Adrenal gland (tissue), 5 donors: ENCODE measurements at regions not wholly inside any gene's neighbourhood (a gene's known extent, or its start where the extent isn't known, plus 50 kb on each side); places are given as distances from the start of the nearest gene placed in this dataset.

Source experiments
- POLR2A ChIP-seq, 2 donors: fragments of 450-650 bp; IDR thresholded peaks; one replicate each; pipeline ENCODE4 v1.6.1; 2017; ENCODE audit warnings: antibody characterized with exemption in 2 of 2, mild to moderate bottlenecking in 2 of 2, moderate library complexity in 1 of 2
- TF ChIP-seq, protein P1 (sequence below), 6 experiments: fragments of 450-650 bp in 4 of 6; fragments of 200-600 bp in 2 of 6; sonication (generic) in 1 of 6; IDR thresholded peaks; 1 replicate in 5 of 6; 2 replicates in 1 of 6; pipeline versions ENCODE4 v1.5.1 to v1.8.0; 2016 to 2021; ENCODE audit warnings: antibody characterized with exemption in 6 of 6, mild to moderate bottlenecking in 2 of 6, moderate library complexity in 1 of 6
- donor health status: DM: no; HTN: no; CAD: no.

DNA sequence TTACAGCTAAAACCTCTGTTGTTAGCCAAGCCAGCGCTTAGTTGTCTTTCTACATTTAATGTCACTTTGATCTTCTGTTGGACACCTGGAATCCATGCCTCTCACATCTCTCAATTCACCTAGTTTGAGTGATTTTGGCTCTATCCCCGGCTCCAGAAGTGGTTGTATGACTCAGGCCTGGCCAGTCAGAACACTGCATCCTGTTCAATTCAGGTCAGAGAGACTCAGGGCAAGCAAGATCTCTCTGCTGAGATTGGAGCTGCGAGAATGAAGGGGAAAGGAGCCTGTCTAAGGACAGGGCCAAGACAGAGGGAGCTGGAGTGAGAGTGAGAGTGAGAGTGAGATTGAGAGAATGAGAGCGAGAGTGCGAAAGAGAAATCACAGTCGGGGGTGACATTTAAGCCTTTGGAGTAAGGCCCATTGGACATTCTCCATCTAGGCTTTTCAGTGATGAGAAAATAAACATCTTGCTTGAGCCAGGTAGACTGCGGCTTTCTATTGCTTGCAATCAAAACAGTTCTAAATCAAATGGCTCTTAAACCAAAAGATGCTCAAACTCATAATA, 83.3 kb upstream of the DYNC1I1 start:
- TF ChIP-seq, protein P1, sequence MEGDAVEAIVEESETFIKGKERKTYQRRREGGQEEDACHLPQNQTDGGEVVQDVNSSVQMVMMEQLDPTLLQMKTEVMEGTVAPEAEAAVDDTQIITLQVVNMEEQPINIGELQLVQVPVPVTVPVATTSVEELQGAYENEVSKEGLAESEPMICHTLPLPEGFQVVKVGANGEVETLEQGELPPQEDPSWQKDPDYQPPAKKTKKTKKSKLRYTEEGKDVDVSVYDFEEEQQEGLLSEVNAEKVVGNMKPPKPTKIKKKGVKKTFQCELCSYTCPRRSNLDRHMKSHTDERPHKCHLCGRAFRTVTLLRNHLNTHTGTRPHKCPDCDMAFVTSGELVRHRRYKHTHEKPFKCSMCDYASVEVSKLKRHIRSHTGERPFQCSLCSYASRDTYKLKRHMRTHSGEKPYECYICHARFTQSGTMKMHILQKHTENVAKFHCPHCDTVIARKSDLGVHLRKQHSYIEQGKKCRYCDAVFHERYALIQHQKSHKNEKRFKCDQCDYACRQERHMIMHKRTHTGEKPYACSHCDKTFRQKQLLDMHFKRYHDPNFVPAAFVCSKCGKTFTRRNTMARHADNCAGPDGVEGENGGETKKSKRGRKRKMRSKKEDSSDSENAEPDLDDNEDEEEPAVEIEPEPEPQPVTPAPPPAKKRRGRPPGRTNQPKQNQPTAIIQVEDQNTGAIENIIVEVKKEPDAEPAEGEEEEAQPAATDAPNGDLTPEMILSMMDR (IDR thresholded peaks at IDR 0.05), result no peak
- TF ChIP-seq POLR2A (IDR thresholded peaks at IDR 0.05), result no peak
